Trophoblast cell (in vitro differentiated cells and primary cell): ENCODE measurements at regions not wholly inside any gene's neighbourhood (a gene's known extent, or its start where the extent isn't known, plus 50 kb on each side); places are given as distances from the start of the nearest gene placed in this dataset.

ENCODE experiments used
- DNase-seq, 2 donors: peaks; one replicate each; pipeline ENCODE4 v3.0.0-alpha.2; 2016
- H2AFZ ChIP-seq: 2 replicates; pipeline ENCODE4 v1.6.1; 2013; ENCODE audit warnings: low read length, moderate library complexity, mild to moderate bottlenecking; ENCODE audit not compliant: insufficient read depth, poor library complexity
- H2AK5ac ChIP-seq: 2 replicates; pipeline ENCODE4 v1.6.1; 2013; ENCODE audit warnings: mild to moderate bottlenecking, low read length
- H2BK120ac ChIP-seq: 2 replicates; pipeline ENCODE4 v1.6.1; 2013; ENCODE audit warnings: low read length, mild to moderate bottlenecking, moderate library complexity; ENCODE audit not compliant: insufficient read depth, poor library complexity
- H2BK12ac ChIP-seq: 2 replicates; pipeline ENCODE4 v1.6.1; 2013; ENCODE audit warnings: mild to moderate bottlenecking, low read length, moderate library complexity
- H2BK5ac ChIP-seq: 2 replicates; pipeline ENCODE4 v1.6.1; 2013; ENCODE audit warnings: low read length, low read depth, moderate library complexity, mild to moderate bottlenecking; ENCODE audit not compliant: poor library complexity
- H3K14ac ChIP-seq: 2 replicates; pipeline ENCODE4 v1.6.1; 2013; ENCODE audit warnings: mild to moderate bottlenecking, low read length
- H3K18ac ChIP-seq: 2 replicates; pipeline ENCODE4 v1.6.1; 2013; ENCODE audit warnings: mild to moderate bottlenecking, low read length
- H3K23ac ChIP-seq: 2 replicates; pipeline ENCODE4 v1.6.1; 2013; ENCODE audit warnings: low read length
- H3K27ac ChIP-seq: 2 replicates; pipeline ENCODE4 v1.5.1; 2013; ENCODE audit warnings: low read depth, mild to moderate bottlenecking, inconsistent platforms, low read length, moderate library complexity
- H3K27me3 ChIP-seq: 2 replicates; pipeline ENCODE4 v1.6.1; 2013; ENCODE audit warnings: inconsistent platforms, mild to moderate bottlenecking, low read length, moderate library complexity; ENCODE audit not compliant: insufficient read depth
- H3K36me3 ChIP-seq, 2 experiments: 1 replicate in 1 of 2; 2 replicates in 1 of 2; pipeline ENCODE4 v1.6.1; 2013; ENCODE audit warnings: low read length in 2 of 2, mild to moderate bottlenecking in 2 of 2, moderate library complexity in 1 of 2; ENCODE audit not compliant: insufficient read depth in 2 of 2, control insufficient read depth in 1 of 2
- H3K4ac ChIP-seq: 2 replicates; pipeline ENCODE4 v1.6.1; 2013; ENCODE audit warnings: low read depth, mild to moderate bottlenecking, low read length, moderate library complexity
- H3K4me1 ChIP-seq, 2 experiments: 1 replicate in 1 of 2; 2 replicates in 1 of 2; pipeline ENCODE4 v1.6.1; 2013; ENCODE audit warnings: low read length in 2 of 2, mild to moderate bottlenecking in 2 of 2, moderate library complexity in 1 of 2; ENCODE audit not compliant: insufficient read depth in 2 of 2, control insufficient read depth in 1 of 2
- H3K4me2 ChIP-seq: 2 replicates; pipeline ENCODE4 v1.6.1; 2013; ENCODE audit warnings: inconsistent platforms, mild to moderate bottlenecking, low read length, moderate library complexity
- H3K4me3 ChIP-seq: 2 replicates; pipeline ENCODE4 v1.5.1; 2013; ENCODE audit warnings: mild to moderate bottlenecking, low read depth, low read length, inconsistent platforms
- H3K79me1 ChIP-seq: one replicate; pipeline ENCODE4 v1.6.1; 2013; ENCODE audit warnings: low read length
- H3K79me2 ChIP-seq: 2 replicates; pipeline ENCODE4 v1.6.1; 2013; ENCODE audit warnings: low read length, mild to moderate bottlenecking; ENCODE audit not compliant: control insufficient read depth, insufficient read depth, poor library complexity
- H3K9ac ChIP-seq: 2 replicates; pipeline ENCODE4 v1.6.1; 2013; ENCODE audit warnings: mild to moderate bottlenecking, low read length
- H3K9me3 ChIP-seq: 2 replicates; pipeline ENCODE4 v1.6.1; 2013; ENCODE audit warnings: low read depth, mild to moderate bottlenecking, control low read depth, inconsistent platforms, low read length; ENCODE audit not compliant: insufficient read depth
- H4K12ac ChIP-seq: 2 replicates; pipeline ENCODE4 v1.6.1; 2013; ENCODE audit warnings: low read depth, mild to moderate bottlenecking, low read length, moderate library complexity
- H4K8ac ChIP-seq: 2 replicates; pipeline ENCODE4 v1.6.1; 2013; ENCODE audit warnings: low read depth, mild to moderate bottlenecking, low read length, moderate library complexity
- H4K91ac ChIP-seq: one replicate; pipeline ENCODE4 v1.6.1; 2013; ENCODE audit warnings: low read depth, mild to moderate bottlenecking, low read length, moderate library complexity
- WGBS: extraction: QIAGEN DNeasy Blood & Tissue Kit; methylation state at CpG from one replicate; pipeline ENCODE4 v1.1.7; 2013; ENCODE audit warnings: missing lambda C conversion rate; ENCODE audit not compliant: insufficient read length, insufficient coverage; ENCODE audit errors: extremely low coverage; 5-methylcytosine and 5-hydroxymethylcytosine counted together

DNA sequence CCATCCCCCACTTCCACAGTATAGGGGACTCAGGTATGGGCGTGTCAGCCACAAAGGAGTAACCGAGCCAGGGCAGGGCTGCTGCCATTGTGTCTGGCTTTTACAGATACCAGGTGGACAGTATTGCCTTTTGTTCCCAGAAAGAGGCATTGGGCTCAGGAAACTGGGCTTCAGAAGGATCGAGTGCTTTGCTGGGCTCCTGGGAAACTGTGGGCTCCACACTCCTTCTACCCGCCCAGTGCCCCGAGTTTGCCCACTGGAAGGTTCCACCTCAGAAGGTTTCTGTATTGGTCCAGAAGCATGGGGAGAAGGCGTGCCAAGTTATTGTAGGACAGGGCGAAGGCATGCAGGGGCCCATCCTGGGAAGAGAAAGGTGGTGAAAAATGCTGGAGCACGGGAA is 894.4 kb downstream of the TBC1D22A start:
- no peak for DNase-seq
- Histone ChIP-seq H4K12ac (no peak overlapping the region), H3K4me3 (no peak overlapping the region), H2BK5ac (no peak overlapping the region), H3K4me1 (no peaks in the 10 kb centered on the region), H2AK5ac (no peak overlapping the region), H3K18ac (no peak overlapping the region), H3K23ac (no peak overlapping the region), H3K27ac (no peak overlapping the region), H2BK12ac (no peak overlapping the region), H3K27me3 (no peaks in the 10 kb centered on the region), H2AFZ (no peak overlapping the region), H3K79me1 (no peaks in the 10 kb centered on the region), H3K4me2 (no peak overlapping the region), H4K8ac (no peak overlapping the region), H3K14ac (no peak overlapping the region), H3K4ac (no peak overlapping the region), H3K79me2 (no peaks in the 10 kb centered on the region), H3K9ac (no peak overlapping the region), H3K36me3 (no peaks in the 10 kb centered on the region), H3K9me3 (peaks cover 30% of the 10 kb centered on the region), H4K91ac (no peak overlapping the region), H2BK120ac (no peak overlapping the region)
- no CpG with 5 or more reads among the region's 8 CpGs for WGBS

DNA sequence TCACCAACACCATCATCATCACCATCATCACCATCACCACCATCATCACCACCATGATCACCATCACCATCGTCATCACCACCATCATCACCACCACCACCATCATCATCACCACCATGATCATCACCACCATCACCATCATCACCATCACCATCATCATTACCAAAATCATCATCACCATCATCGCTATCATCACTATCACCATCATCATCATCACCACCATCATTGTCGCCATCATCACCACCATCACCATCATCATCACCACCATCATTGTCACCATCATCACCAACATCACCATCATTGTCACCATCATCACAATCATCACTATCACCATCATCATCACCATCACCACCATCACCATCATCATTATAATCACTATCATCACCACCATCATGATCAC is 893.5 kb downstream of the TBC1D22A start:
- no peaks in the 10 kb centered on the region for H3K79me2 ChIP-seq
- H3K36me3 ChIP-seq: no peaks in the 10 kb centered on the region
- H3K27ac ChIP-seq: no peak overlapping the region
- H4K12ac ChIP-seq: no peak overlapping the region
- no peak overlapping the region for H4K91ac ChIP-seq
- no peak overlapping the region for H3K18ac ChIP-seq
- H2BK5ac ChIP-seq: no peak overlapping the region
- H3K9me3 ChIP-seq: peaks cover 28% of the 10 kb centered on the region
- H2BK12ac ChIP-seq: no peak overlapping the region
- no peak overlapping the region for H3K9ac ChIP-seq
- no peaks in the 10 kb centered on the region for H3K27me3 ChIP-seq
- no peak overlapping the region for H2BK120ac ChIP-seq
- no peaks in the 10 kb centered on the region for H3K79me1 ChIP-seq
- no peak overlapping the region for H4K8ac ChIP-seq
- no peaks in the 10 kb centered on the region for H3K4me1 ChIP-seq
- no peak overlapping the region for H2AK5ac ChIP-seq
- DNase-seq: no peak
- no peak overlapping the region for H3K4ac ChIP-seq
- no peak overlapping the region for H3K14ac ChIP-seq
- no peak overlapping the region for H3K23ac ChIP-seq
- no peak overlapping the region for H2AFZ ChIP-seq
- H3K4me3 ChIP-seq: no peak overlapping the region
- H3K4me2 ChIP-seq: no peak overlapping the region
- no CpG with 5 or more reads among the region's 3 CpGs for WGBS

DNA sequence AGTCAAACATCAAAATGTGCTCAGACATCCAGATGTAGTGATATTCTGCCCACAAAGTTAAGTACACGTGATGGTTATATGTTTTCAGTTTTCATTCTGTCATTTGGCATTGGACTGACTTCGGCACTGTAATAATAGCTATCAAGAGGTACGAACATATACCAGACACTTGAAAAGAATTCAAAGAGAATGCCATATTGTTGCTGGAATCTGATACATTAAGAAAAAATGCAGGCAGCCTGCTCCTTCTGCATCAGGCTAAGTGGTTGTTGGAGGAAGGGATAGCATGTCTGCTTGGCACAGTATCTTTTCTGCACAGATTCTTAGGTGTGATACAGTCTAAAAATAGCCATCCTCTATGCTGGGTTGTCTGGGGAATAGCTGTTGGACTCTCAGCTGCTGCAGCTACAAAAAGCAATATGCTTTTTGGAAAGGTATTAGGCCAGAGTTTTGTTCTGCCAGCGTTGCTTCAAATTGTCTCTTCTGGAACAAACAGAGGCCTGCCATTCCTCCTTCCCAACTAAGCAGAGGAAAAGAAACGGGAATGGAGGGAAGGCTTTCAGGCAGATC is 892.6 kb downstream of the TBC1D22A start:
- Histone ChIP-seq H3K23ac (no peak overlapping the region), H4K91ac (no peak overlapping the region), H3K9ac (no peak overlapping the region), H2AFZ (no peak overlapping the region), H2BK12ac (no peak overlapping the region), H3K4me2 (no peak overlapping the region), H2AK5ac (no peak overlapping the region), H3K4me3 (no peak overlapping the region), H2BK120ac (no peak overlapping the region), H4K12ac (no peak overlapping the region), H3K18ac (no peak overlapping the region), H3K4ac (no peak overlapping the region), H3K4me1 (no peaks in the 10 kb centered on the region), H3K9me3 (peaks cover 27% of the 10 kb centered on the region), H3K36me3 (no peaks in the 10 kb centered on the region), H2BK5ac (no peak overlapping the region), H3K79me2 (no peaks in the 10 kb centered on the region), H3K27ac (no peak overlapping the region), H3K14ac (no peak overlapping the region), H4K8ac (no peak overlapping the region), H3K27me3 (no peaks in the 10 kb centered on the region), H3K79me1 (no peaks in the 10 kb centered on the region)
- WGBS: no CpG with 5 or more reads among the region's 5 CpGs
- no peak for DNase-seq

DNA sequence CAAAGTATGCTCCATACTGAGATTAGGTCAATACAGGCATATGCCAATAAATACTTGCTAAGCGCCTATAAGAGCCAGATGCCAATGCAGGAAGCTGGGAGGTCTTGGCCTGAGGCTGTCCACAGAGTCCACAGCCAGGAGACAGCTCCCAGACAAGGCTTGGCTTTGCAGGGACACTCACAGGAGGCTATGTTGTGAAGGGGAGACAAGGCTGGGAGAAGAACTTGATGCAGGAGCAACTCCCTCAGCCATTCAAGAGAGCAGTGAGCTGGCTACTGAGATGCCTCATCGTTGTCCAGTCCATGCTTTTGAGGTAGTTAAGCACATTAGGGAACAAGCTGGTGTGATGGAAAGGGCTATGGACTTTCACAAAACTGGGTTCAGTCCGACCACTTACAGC is 891.5 kb downstream of the TBC1D22A start:
- Histone ChIP-seq H3K79me2 (no peaks in the 10 kb centered on the region), H3K79me1 (no peaks in the 10 kb centered on the region), H3K23ac (no peak overlapping the region), H3K27ac (no peak overlapping the region), H2BK120ac (no peak overlapping the region), H4K12ac (no peak overlapping the region), H3K9me3 (peaks cover 25% of the 10 kb centered on the region), H3K4me3 (no peak overlapping the region), H3K27me3 (no peaks in the 10 kb centered on the region), H3K4me2 (no peak overlapping the region), H2BK5ac (no peak overlapping the region), H3K4ac (no peak overlapping the region), H3K4me1 (no peaks in the 10 kb centered on the region), H4K8ac (no peak overlapping the region), H4K91ac (no peak overlapping the region), H3K14ac (no peak overlapping the region), H2BK12ac (no peak overlapping the region), H2AK5ac (no peak overlapping the region), H3K18ac (no peak overlapping the region), H3K36me3 (no peaks in the 10 kb centered on the region), H3K9ac (no peak overlapping the region), H2AFZ (no peak overlapping the region)
- DNase-seq: no peak
- no CpG with 5 or more reads among the region's 3 CpGs for WGBS
